NCI-H345 (cell line): ENCODE measurements at regions not wholly inside any gene's neighbourhood (a gene's known extent, or its start where the extent isn't known, plus 50 kb on each side); places are given as distances from the start of the nearest gene placed in this dataset.
"Not testable (repeated sequence)": the region's sequence is repeated elsewhere in the genome, so short reads cannot be mapped to it uniquely, and the experiment has no call there.

Experiments used
- DNase-seq: peaks from one replicate; lab custom pipeline; 2025; lab: John Stamatoyannopoulos, UW

DNA sequence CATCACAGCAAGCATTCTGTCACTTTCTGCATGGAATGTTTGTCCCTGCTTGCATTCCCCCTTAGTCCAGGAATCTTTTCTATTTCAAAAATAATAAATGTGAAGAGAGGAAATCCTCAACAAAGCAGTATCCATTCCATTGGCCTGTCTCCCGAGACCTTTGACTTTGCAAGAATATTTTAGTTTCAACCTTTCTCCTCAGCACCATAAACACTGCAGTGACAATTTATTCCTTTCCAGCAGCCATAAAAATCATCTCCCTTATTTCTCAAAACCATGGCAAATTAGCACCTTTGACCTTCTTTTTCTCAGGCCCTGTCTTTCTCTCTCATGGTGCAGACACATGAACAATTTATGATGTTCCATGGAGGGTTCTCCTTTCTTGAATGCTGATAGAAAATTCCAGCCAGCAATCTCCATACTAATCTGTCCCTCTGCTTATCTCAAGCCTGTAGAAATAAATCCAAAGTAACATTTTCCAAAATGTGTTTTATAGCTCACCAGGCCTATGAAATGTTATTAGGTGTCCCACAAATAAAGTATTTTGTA lies 352.1 kb upstream of the CCL2 start:
- no peak for DNase-seq

DNA sequence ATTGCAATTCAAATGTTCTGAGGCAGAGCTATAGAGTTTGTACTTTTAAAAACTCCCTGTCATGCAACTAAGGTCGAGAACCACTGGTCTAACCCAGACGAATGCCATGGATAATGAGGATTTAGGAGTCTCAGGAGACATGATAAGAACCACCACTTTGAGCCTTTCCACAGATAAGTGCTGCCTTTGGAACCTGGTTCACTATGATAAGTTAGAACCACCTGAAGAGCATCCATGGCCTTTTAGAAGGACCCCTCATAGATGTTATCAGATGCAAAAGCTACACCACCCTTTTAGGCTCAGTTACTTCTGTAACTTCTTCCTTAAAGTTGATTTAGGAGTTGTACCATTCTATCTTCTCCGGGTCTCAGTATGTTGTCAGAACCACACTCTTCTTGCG lies 350.6 kb upstream of the CCL2 start:
- DNase-seq = no peak

- DNase-seq = no peak
Measured at GRCh38 chr17:33905338-33905800, 349.7 kb upstream of the CCL2 start.

GRCh38 chr17:33908363-33909064 lies 346.6 kb upstream of the CCL2 start:
- no peak for DNase-seq

- DNase-seq = no peak
Measured at GRCh38 chr17:33910200-33910857, 344.8 kb upstream of the CCL2 start.

GRCh38 chr17:33914125-33914524 lies 341.0 kb upstream of the CCL2 start:
- DNase-seq = no peak

GRCh38 chr17:33922971-33923370 lies 332.1 kb upstream of the CCL2 start:
- DNase-seq = no peak

- DNase-seq = no peak
Measured at GRCh38 chr17:33924104-33924503, 331.0 kb upstream of the CCL2 start.

DNA sequence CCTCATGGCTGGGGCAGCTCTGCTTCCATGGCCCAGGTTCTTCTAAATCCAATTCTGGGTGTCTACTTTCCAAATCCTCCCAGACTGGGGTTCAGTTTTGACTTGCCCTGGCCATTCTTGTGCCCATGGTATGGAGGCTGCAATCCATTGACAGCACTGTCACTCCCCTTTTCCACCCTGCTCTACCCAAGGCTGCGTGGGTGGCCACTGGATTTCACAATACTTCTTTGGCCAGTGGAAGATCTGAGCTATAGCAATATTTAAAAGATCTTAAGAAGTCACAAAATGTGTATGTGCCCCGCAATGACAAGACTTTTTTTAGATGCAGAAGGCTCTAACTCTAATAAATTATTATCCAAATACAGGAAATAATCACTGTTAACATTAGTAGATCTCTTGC lies 329.4 kb upstream of the CCL2 start:
- no peak for DNase-seq

GRCh38 chr17:33927732-33928133 lies 327.4 kb upstream of the CCL2 start:
- no peak for DNase-seq

DNA sequence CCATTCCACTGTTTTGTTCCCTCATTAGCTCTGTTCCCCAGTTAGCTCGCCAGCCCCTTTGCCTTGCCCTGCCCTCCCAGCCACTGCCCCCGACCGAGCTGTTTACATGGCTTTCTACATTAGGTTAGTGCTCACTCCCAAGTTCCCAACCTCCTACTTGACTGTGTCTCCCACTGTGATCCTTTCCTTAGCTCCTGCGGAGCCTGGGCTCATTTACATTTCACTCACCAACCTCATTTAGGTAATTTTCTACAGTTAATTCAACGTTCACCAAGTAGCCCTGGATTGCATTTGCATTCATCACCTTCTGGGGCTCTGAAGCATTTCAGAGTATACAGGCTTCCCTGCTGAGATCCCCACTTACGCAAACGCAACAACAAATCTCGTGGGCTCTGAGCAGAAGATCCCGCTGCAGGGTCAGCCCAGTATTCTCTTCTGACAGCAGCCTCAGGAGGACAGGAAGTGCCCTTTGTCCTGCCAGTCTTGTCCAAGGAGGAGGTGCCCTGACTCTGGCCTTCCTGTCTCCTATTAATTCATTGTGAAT lies 325.8 kb upstream of the CCL2 start:
- no peak for DNase-seq

DNA sequence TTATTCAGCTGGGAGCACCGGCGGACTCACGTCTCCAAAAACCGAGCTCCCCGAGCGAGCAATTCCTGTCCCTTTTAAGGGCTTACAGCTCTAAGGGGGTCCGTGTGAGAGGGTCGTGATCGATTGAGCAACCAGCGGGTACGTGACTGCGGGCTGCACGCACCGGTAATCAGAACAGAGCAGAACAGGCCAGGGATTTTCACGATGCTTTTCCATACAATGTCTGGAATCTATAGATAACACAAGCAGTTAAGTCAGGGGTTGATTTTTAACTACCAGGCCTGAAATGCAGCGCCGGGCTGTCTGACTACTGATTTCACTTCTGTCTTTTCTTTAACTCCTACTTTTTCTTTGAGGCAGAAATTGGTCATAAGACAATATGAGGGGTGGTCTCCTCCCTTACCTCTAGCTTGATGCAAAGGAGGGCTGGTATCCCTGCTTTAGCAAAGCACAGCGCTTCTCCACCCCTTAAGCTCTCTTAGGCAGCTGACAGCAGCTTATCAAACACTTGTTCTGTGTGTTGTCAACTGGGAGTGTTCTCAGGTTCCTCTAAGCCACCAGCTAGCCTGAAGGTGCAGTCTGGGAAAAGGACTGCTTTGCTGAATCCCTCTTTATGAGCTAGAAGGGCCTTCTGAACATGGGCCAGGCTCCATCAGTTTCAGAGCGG lies 323.8 kb upstream of the CCL2 start:
- not testable (repeated sequence) for DNase-seq

GRCh38 chr17:33932996-33933395 lies 322.1 kb upstream of the CCL2 start:
- no peak for DNase-seq

DNA sequence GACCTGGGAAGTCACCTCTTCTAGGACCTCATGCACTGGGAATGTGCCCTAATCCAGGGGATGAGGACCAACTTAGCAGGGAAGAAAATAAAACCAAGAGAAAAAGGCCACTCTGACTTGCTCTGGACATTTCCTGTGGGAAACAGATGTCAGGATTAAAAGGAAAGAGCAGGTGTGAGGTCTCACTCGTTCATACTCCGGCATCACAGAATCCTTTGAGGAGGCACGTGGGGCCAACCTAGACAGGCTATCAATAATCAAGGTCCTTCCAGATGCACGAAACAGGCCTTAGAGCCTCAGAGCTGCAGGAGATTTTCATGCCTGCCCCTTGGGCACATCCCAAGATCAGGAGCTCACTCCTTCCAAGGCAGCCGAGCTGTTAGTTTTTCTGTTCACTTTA lies 321.5 kb upstream of the CCL2 start:
- DNase-seq = no peak

DNA sequence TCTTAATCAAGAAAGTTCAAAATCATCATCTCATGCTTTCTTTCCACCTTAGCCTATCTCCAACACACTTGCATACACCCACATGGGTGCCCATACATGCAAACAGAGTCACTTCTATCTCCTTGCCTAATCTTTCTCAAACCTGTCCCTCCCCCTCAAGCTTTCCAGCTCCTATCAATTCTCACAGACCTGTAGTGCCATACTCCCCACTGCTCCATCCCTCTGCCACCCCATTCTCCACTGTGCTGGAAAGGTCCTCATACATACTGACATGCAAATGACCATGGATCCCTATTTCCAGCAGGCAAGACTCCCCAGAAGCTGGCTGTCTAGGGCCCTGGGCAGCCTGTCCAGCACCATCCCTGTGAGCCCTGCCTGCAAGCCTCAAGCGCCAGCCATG lies 320.4 kb upstream of the CCL2 start:
- DNase-seq = no peak

GRCh38 chr17:33935822-33936221 lies 319.3 kb upstream of the CCL2 start:
- DNase-seq = no peak

GRCh38 chr17:33936764-33937163 lies 318.3 kb upstream of the CCL2 start:
- DNase-seq = no peak

GRCh38 chr17:33939959-33940358 lies 315.1 kb upstream of the CCL2 start:
- DNase-seq = no peak

GRCh38 chr17:33940769-33941370 lies 314.2 kb upstream of the CCL2 start:
- no peak for DNase-seq

GRCh38 chr17:33941744-33942143 lies 313.3 kb upstream of the CCL2 start:
- no peak for DNase-seq

GRCh38 chr17:33942414-33942813 lies 312.7 kb upstream of the CCL2 start:
- no peak for DNase-seq

DNA sequence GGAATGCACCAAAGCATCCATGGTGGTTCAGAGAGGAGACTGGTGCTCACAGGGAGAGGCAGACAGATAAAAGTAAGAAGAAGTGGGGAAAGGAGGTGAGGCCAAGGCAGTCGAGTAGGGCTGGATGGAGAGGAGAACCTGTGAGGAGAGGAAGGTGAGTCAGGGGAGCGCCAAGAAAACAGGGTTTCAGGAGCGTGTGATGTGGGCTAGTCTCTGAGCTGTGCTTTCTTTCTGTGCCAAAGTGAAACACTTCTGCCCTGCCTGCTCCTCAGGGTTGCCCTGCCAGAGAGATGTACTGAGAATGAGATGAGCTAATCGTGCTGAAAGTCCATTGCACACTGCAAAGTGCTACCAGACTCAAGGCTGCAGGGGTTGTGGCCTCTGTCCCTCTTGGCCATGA lies 310.7 kb upstream of the CCL2 start:
- no peak for DNase-seq
